HG03135 (cell line): ENCODE measurements at regions not wholly inside any gene's neighbourhood (a gene's known extent, or its start where the extent isn't known, plus 50 kb on each side); places are given as distances from the start of the nearest gene placed in this dataset.

Experiments
- ATAC-seq: cut with Tn5 transposase; IDR thresholded peaks from one replicate; pipeline ENCODE4 v1.9.1; 2021; ENCODE audit warnings: mild to moderate bottlenecking, moderate library complexity; ENCODE audit not compliant: unreplicated experiment

GRCh38 chr2:118705032-118705431 lies 142.4 kb downstream of the EN1 start:
- ATAC-seq, result no peak

- no peak for ATAC-seq
These were observed 147.8 kb downstream of the EN1 start for GRCh38 chr2:118699447-118700175.

- no peak for ATAC-seq
These were observed 148.9 kb downstream of the EN1 start for GRCh38 chr2:118698564-118698963.

GRCh38 chr2:118697781-118698180 lies 149.7 kb downstream of the EN1 start:
- no peak for ATAC-seq

DNA sequence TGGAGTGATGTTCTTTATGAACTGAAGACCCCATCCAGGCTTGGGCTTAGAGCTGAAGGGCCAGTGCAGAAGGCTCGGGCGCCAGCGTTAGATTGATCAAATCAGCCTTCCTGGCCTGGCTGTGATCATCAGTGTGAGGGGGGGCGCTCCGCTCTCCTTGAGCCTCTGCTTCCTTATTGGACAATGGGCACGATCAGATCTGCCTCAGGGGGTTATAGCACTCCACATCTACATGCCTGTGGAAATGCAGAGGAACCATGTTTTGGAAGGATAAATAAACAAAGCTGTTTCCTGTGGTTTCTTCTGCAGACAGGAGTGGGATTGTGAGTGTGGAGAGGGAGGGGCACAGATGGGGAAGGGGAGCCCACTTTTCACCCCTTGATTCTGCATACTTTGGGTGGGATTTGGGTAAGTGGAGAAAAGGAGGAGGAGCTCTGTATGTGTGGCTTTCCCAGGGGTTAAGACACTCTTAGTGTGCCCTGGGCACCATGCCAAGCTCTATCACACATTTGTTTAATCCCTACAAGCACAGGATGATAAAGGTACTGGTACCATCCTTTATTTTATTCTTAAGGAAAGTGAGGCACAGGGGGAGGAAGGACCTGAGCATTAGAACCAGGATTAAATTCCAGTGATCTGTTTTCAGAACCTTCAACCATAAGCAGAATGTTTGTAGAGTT lies 150.5 kb downstream of the EN1 start:
- no peak for ATAC-seq

GRCh38 chr2:118693287-118693822 lies 154.1 kb downstream of the EN1 start:
- no peak for ATAC-seq

GRCh38 chr2:118689874-118690273 lies 157.6 kb downstream of the EN1 start:
- no peak for ATAC-seq

GRCh38 chr2:118689456-118689855 lies 158.0 kb downstream of the EN1 start:
- ATAC-seq, result no peak

- ATAC-seq, result no peak
These were observed 158.4 kb downstream of the EN1 start for GRCh38 chr2:118689033-118689432.

DNA sequence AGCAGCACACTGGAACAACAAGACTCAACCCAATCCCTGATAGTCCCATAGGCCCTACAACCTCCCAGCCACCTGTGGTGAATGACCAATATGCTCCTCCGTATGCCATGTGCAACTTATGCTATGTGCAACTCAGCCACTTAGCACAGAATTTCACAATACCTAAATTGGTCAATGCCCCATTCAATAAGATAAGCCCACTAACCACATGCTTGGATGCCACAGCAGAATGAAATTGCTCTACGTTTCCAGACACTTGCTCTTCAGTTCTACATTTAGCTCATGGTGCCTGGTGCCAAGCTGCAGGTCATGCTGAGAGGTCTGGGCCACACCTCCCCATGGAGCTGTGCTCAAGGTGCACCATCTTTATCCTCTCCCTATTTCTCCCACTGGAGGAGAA lies 159.8 kb downstream of the EN1 start:
- ATAC-seq, result no peak

- no peak for ATAC-seq
These were observed 160.3 kb downstream of the EN1 start for GRCh38 chr2:118687192-118687591.

GRCh38 chr2:118686346-118686745 lies 161.1 kb downstream of the EN1 start:
- no peak for ATAC-seq

- no peak for ATAC-seq
These were observed 164.0 kb downstream of the EN1 start for GRCh38 chr2:118683460-118683859.

DNA sequence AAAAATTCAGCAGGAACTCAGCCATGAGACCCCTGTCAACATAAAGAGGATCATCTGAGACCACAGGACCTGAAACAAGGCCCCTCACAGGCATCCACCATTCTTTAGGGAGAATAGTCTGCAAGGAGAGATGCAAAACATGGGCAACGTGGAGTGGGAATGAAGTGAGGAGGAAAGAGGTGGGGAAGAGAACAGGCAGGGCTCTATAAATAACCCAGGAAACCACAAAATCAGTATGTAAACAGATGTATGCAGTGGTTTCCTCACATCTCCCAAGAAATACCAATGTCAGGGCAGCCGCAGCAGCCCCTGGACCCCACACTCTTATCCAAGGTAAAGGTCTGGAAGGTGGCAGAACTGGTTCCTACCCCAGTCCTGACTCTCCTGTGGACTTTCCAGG lies 168.5 kb downstream of the EN1 start:
- ATAC-seq, result no peak

- no peak for ATAC-seq
These were observed 169.9 kb downstream of the EN1 start for GRCh38 chr2:118677546-118677945.

DNA sequence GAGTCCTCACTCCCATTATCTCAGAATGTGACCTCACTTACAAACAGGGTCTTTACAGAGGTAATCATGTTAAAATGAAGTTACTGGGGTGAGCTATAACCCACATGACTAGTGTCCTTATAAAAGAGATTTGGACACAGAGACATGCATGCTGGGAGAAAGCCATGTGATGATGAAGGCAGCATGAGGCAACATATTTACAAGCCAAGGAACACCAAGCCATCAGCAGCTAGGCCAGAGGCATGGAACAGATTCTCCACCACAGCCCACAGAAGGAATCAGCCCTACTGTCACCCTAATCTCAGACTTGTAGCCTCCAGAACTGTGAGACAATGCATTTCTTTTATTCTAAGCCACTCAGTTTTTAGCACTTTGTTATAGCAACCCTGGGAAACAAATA lies 171.9 kb downstream of the EN1 start:
- ATAC-seq, result no peak

- no peak for ATAC-seq
These were observed 174.8 kb downstream of the EN1 start for GRCh38 chr2:118672571-118673158.

- no peak for ATAC-seq
These were observed 175.6 kb downstream of the EN1 start for GRCh38 chr2:118671701-118672454.

DNA sequence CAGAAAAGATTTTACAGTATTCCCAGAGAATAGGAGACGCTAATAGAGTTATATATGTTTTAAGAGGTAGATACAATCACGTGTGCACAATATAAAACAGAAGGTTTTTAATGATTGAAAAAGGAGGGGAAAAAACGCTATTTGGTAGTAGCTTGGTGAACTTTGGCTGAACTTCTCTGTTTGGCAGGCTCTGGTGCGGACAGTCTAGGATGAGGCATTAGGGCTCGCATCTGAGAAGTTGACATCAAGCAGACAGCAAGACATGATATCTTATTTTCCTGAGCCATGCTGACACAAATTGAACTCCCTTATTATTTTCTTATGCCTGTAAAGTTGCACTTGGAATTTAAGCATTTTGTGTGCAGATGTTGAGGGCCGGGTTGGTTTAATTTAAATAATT lies 176.6 kb downstream of the EN1 start:
- no peak for ATAC-seq

DNA sequence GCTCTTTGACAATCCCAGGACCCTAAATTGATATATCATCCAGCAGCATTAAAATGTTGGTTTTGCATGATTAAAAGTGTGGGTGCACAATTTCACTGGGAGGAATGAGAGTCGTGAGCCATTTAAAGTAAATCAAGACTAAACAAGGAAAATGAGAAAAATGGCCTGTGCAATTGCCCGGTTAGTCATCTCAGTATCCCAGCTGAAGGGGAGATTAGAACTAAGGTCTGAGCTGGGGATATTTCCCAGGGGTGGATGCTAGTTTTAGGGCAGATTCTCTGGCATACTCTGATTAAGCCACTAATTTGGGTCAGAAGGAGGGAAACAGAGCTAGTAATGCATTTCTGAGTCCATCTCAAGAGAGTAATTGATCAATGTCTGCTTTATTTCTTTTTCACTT lies 177.2 kb downstream of the EN1 start:
- ATAC-seq, result no peak

DNA sequence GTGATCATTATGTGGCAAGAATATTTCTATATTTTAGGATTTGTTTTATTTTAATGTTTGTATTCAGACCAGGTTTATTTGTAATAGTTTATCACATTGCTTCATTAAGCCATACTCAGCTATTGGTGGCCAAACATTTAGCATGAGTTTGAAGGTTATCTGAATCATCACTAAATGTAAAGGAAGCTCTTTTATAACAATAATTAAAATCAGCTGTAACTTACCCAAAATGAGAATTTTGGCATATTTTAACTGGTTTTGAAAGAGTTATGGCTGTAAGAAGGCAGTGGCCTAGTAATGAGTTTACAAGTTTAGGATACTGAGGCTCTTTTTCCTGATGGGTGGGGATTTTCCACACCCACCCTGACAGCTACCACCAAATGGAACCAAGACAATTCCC lies 177.8 kb downstream of the EN1 start:
- no peak for ATAC-seq
